Stimulated activated CD8-positive, alpha-beta memory T cell treated with anti-CD3 and anti-CD28 coated beads, Interleukin-4, amount 100 ng/mL, for 1 hour (primary cell): ENCODE measurements at regions not wholly inside any gene's neighbourhood (a gene's known extent, or its start where the extent isn't known, plus 50 kb on each side); places are given as distances from the start of the nearest gene placed in this dataset.
"Not testable (repeated sequence)": the region's sequence is repeated elsewhere in the genome, so short reads cannot be mapped to it uniquely, and the experiment has no call there.

ENCODE experiments used
- DNase-seq, 2 donors: peaks; one replicate each; pipeline ENCODE4 v3.0.0-alpha.2; 2020; ENCODE audit warnings: low read depth in 2 of 2, low spot score in 1 of 2

- DNase-seq = no peak
Observed at GRCh38 chr20:12069181-12069580, 151.5 kb downstream of the BTBD3 start.

- DNase-seq = no peak
Observed at GRCh38 chr20:12072221-12072953, 154.7 kb downstream of the BTBD3 start.

- no peak for DNase-seq
Observed at GRCh38 chr20:12072954-12073264, 155.2 kb downstream of the BTBD3 start.

GRCh38 chr20:12074111-12074655 is 156.5 kb downstream of the BTBD3 start:
- no peak for DNase-seq

GRCh38 chr20:12076200-12076599 is 158.5 kb downstream of the BTBD3 start:
- DNase-seq = no peak

- no peak for DNase-seq
Observed at GRCh38 chr20:12077875-12078274, 160.2 kb downstream of the BTBD3 start.

- DNase-seq = no peak
Observed at GRCh38 chr20:12079490-12079889, 161.8 kb downstream of the BTBD3 start.

GRCh38 chr20:12083269-12083668 is 165.6 kb downstream of the BTBD3 start:
- no peak for DNase-seq

- DNase-seq = no peak
Observed at GRCh38 chr20:12084482-12084881, 166.8 kb downstream of the BTBD3 start.

- DNase-seq = no peak
Observed at GRCh38 chr20:12086359-12086758, 168.7 kb downstream of the BTBD3 start.

GRCh38 chr20:12090920-12091319 is 173.2 kb downstream of the BTBD3 start:
- no peak for DNase-seq

GRCh38 chr20:12093057-12093796 is 175.5 kb downstream of the BTBD3 start:
- no peak for DNase-seq

GRCh38 chr20:12093797-12094190 is 176.1 kb downstream of the BTBD3 start:
- DNase-seq = not testable (repeated sequence)

- DNase-seq = no peak
Observed at GRCh38 chr20:12095180-12095920, 177.7 kb downstream of the BTBD3 start.

GRCh38 chr20:12098421-12098820 is 180.7 kb downstream of the BTBD3 start:
- DNase-seq = no peak

- no peak for DNase-seq
Observed at GRCh38 chr20:12108846-12109245, 191.2 kb downstream of the BTBD3 start.

- DNase-seq = no peak
Observed at GRCh38 chr20:12110274-12110673, 192.6 kb downstream of the BTBD3 start.

GRCh38 chr20:12110711-12111110 is 193.0 kb downstream of the BTBD3 start:
- DNase-seq = no peak

GRCh38 chr20:12111431-12112088 is 193.9 kb downstream of the BTBD3 start:
- no peak for DNase-seq

GRCh38 chr20:12112089-12112474 is 194.4 kb downstream of the BTBD3 start:
- DNase-seq = no peak

- no peak for DNase-seq
Observed at GRCh38 chr20:12112665-12113064, 195.0 kb downstream of the BTBD3 start.
